CD14-positive monocyte (primary cell): ENCODE measurements at regions not wholly inside any gene's neighbourhood (a gene's known extent, or its start where the extent isn't known, plus 50 kb on each side); places are given as distances from the start of the nearest gene placed in this dataset.

Source experiments
- DNase-seq, 3 donors: peaks; one replicate each; pipeline ENCODE4 v3.0.0-alpha.2; 2011 to 2022
- H2AFZ ChIP-seq: 2 replicates; pipeline ENCODE4 v1.6.0; 2012; ENCODE audit warnings: mild to moderate bottlenecking, low read depth, low read length, inconsistent platforms; ENCODE audit not compliant: insufficient read depth, poor library complexity, severe bottlenecking
- H3K27ac ChIP-seq, 2 donors: 1 replicate in 1 of 2; 2 replicates in 1 of 2; pipeline ENCODE4 v1.5.1; 2012 to 2013; ENCODE audit warnings: low read length in 2 of 2, control low read depth in 1 of 2, inconsistent platforms in 1 of 2, low read depth in 1 of 2, mild to moderate bottlenecking in 1 of 2
- H3K27me3 ChIP-seq, 2 donors: one replicate each; pipeline versions ENCODE4 v1.6.0 to v1.6.1; 2011 to 2013; ENCODE audit warnings: low read length in 2 of 2; ENCODE audit not compliant: control insufficient read depth in 2 of 2, insufficient read depth in 2 of 2
- H3K36me3 ChIP-seq, 2 donors: replicated peaks in 1 of 2; 1 replicate in 1 of 2; 2 replicates in 1 of 2; pipeline versions ENCODE4 v1.5.1 to v1.6.1; 2012 to 2013; ENCODE audit warnings: low read length in 2 of 2, control low read depth in 1 of 2, inconsistent platforms in 1 of 2, mild to moderate bottlenecking in 1 of 2; ENCODE audit not compliant: insufficient read depth in 2 of 2, control insufficient read depth in 1 of 2
- H3K4me1 ChIP-seq, 2 donors: 1 replicate in 1 of 2; 2 replicates in 1 of 2; pipeline versions ENCODE4 v1.5.1 to v1.6.1; 2012 to 2013; ENCODE audit warnings: low read length in 2 of 2, control low read depth in 1 of 2, inconsistent platforms in 1 of 2, mild to moderate bottlenecking in 1 of 2, moderate library complexity in 1 of 2; ENCODE audit not compliant: insufficient read depth in 2 of 2, control insufficient read depth in 1 of 2
- H3K4me2 ChIP-seq: replicated peaks from 2 replicates; pipeline ENCODE3; 2012; ENCODE audit warnings: low read length, moderate library complexity, mild to moderate bottlenecking; ENCODE audit not compliant: poor library complexity, severe bottlenecking; ENCODE audit errors: extremely low read depth
- H3K4me3 ChIP-seq, 3 experiments: fragments of 200-600 bp in 1 of 3; sonication (generic) in 1 of 3; replicated peaks in 1 of 3; 1 replicate in 2 of 3; 2 replicates in 1 of 3; pipeline ENCODE4 v1.5.1; 2011 to 2013; ENCODE audit warnings: low read length in 3 of 3, mild to moderate bottlenecking in 3 of 3, control low read depth in 2 of 3, low read depth in 2 of 3, inconsistent platforms in 1 of 3, moderate library complexity in 1 of 3
- H3K79me2 ChIP-seq: 2 replicates; pipeline ENCODE4 v1.6.0; 2012; ENCODE audit warnings: mild to moderate bottlenecking, control low read depth, inconsistent platforms, low read length, moderate library complexity; ENCODE audit not compliant: insufficient read depth
- H3K9ac ChIP-seq: 2 replicates; pipeline ENCODE4 v1.6.0; 2017; ENCODE audit warnings: low read length, mild to moderate bottlenecking; ENCODE audit not compliant: insufficient read depth, poor library complexity, severe bottlenecking
- H3K9me3 ChIP-seq, 2 donors: replicated peaks in 1 of 2; 1 replicate in 1 of 2; 2 replicates in 1 of 2; pipeline versions ENCODE4 v1.5.1 to v1.6.1; 2012 to 2013; ENCODE audit warnings: low read length in 2 of 2, control low read depth in 1 of 2; ENCODE audit not compliant: control insufficient read depth in 1 of 2, insufficient read depth in 1 of 2
- H4K20me1 ChIP-seq: 2 replicates; pipeline ENCODE4 v1.6.0; 2012; ENCODE audit warnings: mild to moderate bottlenecking, low read length, control low read depth, moderate library complexity; ENCODE audit not compliant: insufficient read depth
- H3K27ac Mint-ChIP-seq, 7 donors: one replicate each; pipeline ENCODE4 v1.8.0; 2020; ENCODE audit warnings: mild to moderate bottlenecking in 7 of 7, mixed read lengths in 7 of 7, moderate library complexity in 6 of 7, inconsistent platforms in 2 of 7
- H3K27me3 Mint-ChIP-seq, 3 donors: one replicate each; pipeline ENCODE4 v1.8.0; 2021 to 2022; ENCODE audit warnings: low read depth in 3 of 3, mild to moderate bottlenecking in 3 of 3, mixed read lengths in 3 of 3, moderate library complexity in 3 of 3, inconsistent platforms in 1 of 3
- H3K36me3 Mint-ChIP-seq, 2 donors: one replicate each; pipeline ENCODE4 v1.8.0; 2020; ENCODE audit warnings: mixed read lengths in 2 of 2, inconsistent platforms in 1 of 2, mild to moderate bottlenecking in 1 of 2
- H3K4me1 Mint-ChIP-seq: one replicate; pipeline ENCODE4 v1.8.0; 2020; ENCODE audit warnings: mild to moderate bottlenecking, mixed read lengths
- H3K4me3 Mint-ChIP-seq, 2 donors: one replicate each; pipeline ENCODE4 v1.8.0; 2020; ENCODE audit warnings: mild to moderate bottlenecking in 2 of 2, mixed read lengths in 2 of 2, moderate library complexity in 1 of 2
- H3K9me3 Mint-ChIP-seq, 7 donors: one replicate each; pipeline ENCODE4 v1.8.0; 2020 to 2022; ENCODE audit warnings: mixed read lengths in 7 of 7, mild to moderate bottlenecking in 6 of 7, moderate library complexity in 6 of 7, inconsistent platforms in 2 of 7
- CTCF ChIP-seq: fragments of 200-600 bp; IDR thresholded peaks from one replicate; pipeline ENCODE4 v1.8.0; 2022; ENCODE audit warnings: antibody characterized with exemption, mild to moderate bottlenecking
- WGBS: methylation state at CpG from one replicate; pipeline ENCODE4 v1.1.5; 2013; ENCODE audit warnings: missing lambda C conversion rate; ENCODE audit not compliant: insufficient coverage; 5-methylcytosine and 5-hydroxymethylcytosine counted together
- intact Hi-C, 2 donors: fragments of 100-400 bp; cut with micrococcal nuclease; formaldehyde crosslinking; loops; one replicate each; pipeline versions ENCODE4 v1.15.0 to v1.15.1; 2023

- H3K4me3 Mint-ChIP-seq: no peak overlapping the region
These were observed 152.7 kb downstream of the ANKRD60 start for GRCh38 chr20:58075586-58076345.

More at GRCh38 chr20:58075586-58076345, 152.7 kb downstream of the ANKRD60 start:
- Histone ChIP-seq H2AFZ (no peak overlapping the region), H4K20me1 (no peaks in the 10 kb centered on the region), H3K4me2 (no peak overlapping the region), H3K9ac (no peak overlapping the region), H3K27ac (no peak overlapping the region), H3K4me1 (peaks cover 11% of the 10 kb centered on the region in 2 donors), H3K4me3 (no peak overlapping the region), H3K27me3 (no peaks in the 10 kb centered on the region), H3K9me3 (no peaks in the 10 kb centered on the region), H3K36me3 (no peaks in the 10 kb centered on the region), H3K79me2 (no peaks in the 10 kb centered on the region)
- Mint-ChIP-seq H3K27me3 (peaks cover 4 to 19% (median 8%) of the 10 kb centered on the region in 3 donors), H3K4me1 (peaks cover 14% of the 10 kb centered on the region), H3K9me3 (peaks cover 0 to 3% (median 0%) of the 10 kb centered on the region in 7 donors), H3K27ac (no peak overlapping the region), H3K36me3 (no peaks in the 10 kb centered on the region)
- DNase-seq: no peak
- intact Hi-C loops: no loop called here
- TF ChIP-seq CTCF: no peak
- 96% methylated on average over 9 of the region's 14 CpGs for WGBS
